ENCODE measurements at regions not wholly inside any gene's neighbourhood (a gene's known extent, or its start where the extent isn't known, plus 50 kb on each side); places are given as distances from the start of the nearest gene placed in this dataset.
A peak's percentile ranks its signal among the peaks of the same experiment; 100 is the strongest.

DNA sequence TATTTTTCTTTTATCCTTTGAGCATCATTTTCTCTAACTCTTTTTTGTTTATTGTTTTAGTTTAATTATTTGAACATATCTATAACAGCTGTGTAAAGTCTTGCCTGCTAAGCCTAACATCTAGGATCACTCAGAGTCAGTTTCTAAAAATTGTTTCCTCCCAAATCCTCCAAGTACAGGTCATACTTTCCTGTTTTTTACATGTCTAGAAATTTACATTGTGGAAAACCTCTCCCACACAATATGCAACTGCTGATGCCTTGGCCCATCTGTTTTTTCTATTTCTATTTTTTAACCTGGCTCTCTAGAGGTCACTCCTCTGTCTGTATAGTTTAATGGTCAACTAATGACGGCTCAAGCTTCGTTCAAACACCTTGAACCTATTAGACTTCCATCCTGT lies 261.0 kb downstream of the HRH4 start:
- TF ChIP-seq, protein P1, sequence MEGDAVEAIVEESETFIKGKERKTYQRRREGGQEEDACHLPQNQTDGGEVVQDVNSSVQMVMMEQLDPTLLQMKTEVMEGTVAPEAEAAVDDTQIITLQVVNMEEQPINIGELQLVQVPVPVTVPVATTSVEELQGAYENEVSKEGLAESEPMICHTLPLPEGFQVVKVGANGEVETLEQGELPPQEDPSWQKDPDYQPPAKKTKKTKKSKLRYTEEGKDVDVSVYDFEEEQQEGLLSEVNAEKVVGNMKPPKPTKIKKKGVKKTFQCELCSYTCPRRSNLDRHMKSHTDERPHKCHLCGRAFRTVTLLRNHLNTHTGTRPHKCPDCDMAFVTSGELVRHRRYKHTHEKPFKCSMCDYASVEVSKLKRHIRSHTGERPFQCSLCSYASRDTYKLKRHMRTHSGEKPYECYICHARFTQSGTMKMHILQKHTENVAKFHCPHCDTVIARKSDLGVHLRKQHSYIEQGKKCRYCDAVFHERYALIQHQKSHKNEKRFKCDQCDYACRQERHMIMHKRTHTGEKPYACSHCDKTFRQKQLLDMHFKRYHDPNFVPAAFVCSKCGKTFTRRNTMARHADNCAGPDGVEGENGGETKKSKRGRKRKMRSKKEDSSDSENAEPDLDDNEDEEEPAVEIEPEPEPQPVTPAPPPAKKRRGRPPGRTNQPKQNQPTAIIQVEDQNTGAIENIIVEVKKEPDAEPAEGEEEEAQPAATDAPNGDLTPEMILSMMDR (IDR thresholded peaks at IDR 0.05): no peak
- no peak for TF ChIP-seq ZFX (IDR thresholded peaks at IDR 0.05; ENCODE audit: borderline replicate concordance)

DNA sequence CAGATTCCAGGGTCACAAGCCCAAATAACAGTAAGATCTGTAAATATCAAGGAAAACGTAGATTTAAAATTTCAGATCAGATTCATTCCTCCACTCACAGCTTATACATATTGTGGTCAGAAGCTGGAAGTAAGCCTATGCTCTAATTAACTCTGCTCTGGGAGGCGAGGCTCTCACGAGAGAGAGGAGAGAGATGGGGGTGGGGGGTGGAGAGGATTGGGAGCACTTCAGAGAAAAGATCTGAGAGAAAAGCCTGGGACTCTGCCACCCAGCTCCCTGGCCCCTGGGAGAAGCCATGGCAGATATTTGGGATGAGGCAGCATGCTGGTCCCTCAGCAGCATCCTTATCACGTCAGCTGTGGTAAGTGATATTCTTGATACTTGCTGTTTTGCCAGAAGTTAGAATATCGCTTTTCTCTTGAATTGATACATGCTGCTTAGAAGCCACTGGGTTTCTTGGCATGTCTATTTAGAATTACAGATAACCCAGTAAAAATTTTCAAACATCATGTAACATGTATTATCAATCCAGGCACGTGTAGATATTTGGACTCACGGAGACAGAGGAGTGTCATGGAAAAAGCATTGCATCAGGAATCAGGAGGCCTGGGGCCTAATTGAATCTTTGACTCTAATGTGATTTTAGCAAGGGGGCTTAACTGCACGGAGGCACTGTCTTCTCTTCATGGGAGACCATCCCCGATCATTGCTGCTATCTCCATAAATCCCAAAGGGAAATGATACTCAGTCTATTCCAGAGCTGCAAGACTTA lies 265.4 kb downstream of the HRH4 start:
- H3K27ac ChIP-seq: no peak overlapping the region
- TF ChIP-seq, protein P1 (IDR thresholded peaks at IDR 0.05): no peak
- TF ChIP-seq ZFX (IDR thresholded peaks at IDR 0.05; ENCODE audit: borderline replicate concordance): no peak

More for the DNA sequence above, 261.0 kb downstream of the HRH4 start:
- no peak overlapping the region for H3K27ac ChIP-seq

DNA sequence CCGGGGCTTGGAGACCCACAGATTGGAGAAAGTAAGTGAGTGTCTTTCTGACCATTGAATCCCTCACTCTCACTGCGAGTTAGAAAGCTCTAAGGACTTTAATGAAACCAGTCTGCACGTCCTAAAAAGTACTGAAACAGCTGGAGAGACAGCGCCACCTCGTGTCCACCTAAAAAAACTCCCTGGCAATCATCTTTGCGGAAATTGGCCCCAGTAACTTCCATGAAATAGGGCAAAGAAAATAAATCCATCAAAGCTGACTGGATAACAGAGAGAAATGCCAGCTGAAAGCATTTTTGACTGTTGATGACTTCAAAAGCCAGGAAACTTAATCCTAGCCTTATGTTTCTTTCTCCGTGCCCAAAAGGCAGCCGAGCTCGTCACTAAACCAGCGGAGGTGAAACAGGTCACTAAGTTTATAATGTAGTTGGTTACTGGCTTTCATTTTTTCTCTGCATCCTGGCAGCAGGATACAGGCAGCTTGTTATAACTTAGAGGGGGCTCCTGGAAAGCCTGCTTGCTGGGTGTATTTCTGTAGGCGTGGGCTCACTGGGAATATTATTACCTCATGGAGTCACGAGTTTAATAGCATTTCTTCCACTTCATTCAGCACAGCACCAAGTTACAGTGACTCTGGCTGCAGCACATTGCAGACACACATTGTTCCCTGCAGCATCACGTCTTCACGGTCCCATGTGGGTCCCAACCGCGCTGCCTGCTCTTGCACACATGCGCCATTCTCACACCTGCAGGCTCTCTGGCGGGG lies 266.5 kb downstream of the HRH4 start:
- TF ChIP-seq ZFX (IDR thresholded peaks at IDR 0.05; ENCODE audit: borderline replicate concordance): no peak
- TF ChIP-seq, protein P1 (IDR thresholded peaks at IDR 0.05): peak; percentile 93
- H3K27ac ChIP-seq: no peak overlapping the region

DNA sequence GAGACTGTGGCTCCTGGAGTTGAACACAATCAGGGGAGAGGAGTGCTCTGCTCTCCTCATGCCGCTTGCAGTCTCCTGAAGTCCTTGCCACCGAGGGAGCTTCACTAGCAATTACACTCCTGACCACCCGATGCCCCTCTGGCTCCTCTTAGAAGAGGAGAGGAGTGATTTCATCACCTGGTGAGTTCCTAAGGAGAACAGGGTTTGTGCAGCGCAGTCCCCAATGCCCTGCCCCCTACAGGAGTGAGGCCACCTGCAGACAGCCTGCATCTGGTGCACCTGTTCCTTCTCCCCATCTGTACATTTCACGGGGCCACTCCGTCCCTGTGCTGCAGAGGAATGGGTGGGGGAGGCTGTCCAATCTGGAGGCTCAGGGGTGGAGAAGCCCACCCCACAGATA lies 267.2 kb downstream of the HRH4 start:
- no peak overlapping the region for H3K27ac ChIP-seq
- no peak for TF ChIP-seq ZFX (IDR thresholded peaks at IDR 0.05; ENCODE audit: borderline replicate concordance)
- TF ChIP-seq, protein P1 (IDR thresholded peaks at IDR 0.05): no peak

DNA sequence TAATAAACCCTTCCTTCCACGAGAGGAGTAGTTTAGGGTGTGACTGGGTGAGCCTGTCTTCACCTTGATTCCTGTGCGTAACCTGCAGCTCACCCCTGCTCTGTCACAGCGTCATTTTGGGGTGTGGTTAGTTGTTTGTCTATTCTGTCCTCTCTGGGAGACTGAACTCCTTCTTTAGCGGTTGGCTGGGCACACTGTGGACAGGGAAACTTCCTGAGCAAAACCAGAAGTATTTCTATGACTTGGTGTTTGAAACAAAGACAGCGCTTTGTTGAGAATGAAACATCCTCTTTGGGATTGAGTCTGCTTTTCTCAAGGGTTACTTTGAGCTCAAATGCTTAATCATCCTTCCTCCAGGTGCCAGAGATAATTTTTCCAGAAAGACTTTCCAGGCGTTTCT lies 270.7 kb downstream of the HRH4 start:
- H3K27ac ChIP-seq: no peak overlapping the region
- TF ChIP-seq ZFX (IDR thresholded peaks at IDR 0.05; ENCODE audit: borderline replicate concordance): no peak
- TF ChIP-seq, protein P1 (IDR thresholded peaks at IDR 0.05): no peak

DNA sequence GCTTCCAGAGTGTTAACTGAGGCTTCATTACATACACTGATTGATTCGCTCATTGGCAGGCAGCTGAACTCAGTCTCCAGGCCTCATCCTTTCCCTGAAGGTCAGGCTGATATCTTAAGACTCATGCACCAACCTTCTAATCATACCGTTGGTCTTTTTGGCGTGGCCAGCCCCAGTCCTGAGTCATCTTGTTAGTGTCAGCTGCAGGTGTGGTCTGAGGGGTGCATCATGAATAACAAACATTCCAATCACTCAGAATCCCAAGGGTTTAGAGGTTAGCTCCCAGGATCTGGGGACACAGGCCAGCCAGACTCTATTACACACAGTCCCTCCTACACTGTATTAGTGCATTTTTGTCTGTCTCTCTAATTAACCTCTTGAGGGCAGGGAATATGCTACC lies 271.5 kb downstream of the HRH4 start:
- no peak for TF ChIP-seq ZFX (IDR thresholded peaks at IDR 0.05; ENCODE audit: borderline replicate concordance)
- TF ChIP-seq, protein P1 (IDR thresholded peaks at IDR 0.05): no peak
- H3K27ac ChIP-seq: no peak overlapping the region

DNA sequence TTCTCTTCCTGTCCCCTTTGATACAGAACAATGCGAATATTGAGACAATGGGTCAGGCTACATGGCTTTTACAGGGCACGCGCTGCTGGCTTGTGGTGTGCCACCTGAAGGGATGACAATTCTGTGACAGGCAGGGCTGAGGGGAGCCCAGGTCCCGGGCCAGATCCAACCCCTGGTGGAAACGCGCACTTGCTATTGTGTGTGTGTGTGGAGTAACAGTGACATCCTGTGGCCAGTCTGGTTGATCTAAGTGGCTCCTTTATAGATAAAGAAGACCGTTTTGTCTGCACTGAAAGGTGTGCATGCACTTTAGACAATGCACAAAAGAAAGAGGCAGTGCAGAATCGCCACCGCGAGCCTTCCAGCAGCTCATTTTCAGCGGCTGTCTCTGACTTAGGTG lies 273.6 kb downstream of the HRH4 start:
- H3K27ac ChIP-seq: no peak overlapping the region
- TF ChIP-seq, protein P1 (IDR thresholded peaks at IDR 0.05): peak; percentile 39
- TF ChIP-seq ZFX (IDR thresholded peaks at IDR 0.05; ENCODE audit: borderline replicate concordance): no peak

All from 22Rv1 (cell line).